ENCODE measurements at regions not wholly inside any gene's neighbourhood (a gene's known extent, or its start where the extent isn't known, plus 50 kb on each side); places are given as distances from the start of the nearest gene placed in this dataset.

DNA sequence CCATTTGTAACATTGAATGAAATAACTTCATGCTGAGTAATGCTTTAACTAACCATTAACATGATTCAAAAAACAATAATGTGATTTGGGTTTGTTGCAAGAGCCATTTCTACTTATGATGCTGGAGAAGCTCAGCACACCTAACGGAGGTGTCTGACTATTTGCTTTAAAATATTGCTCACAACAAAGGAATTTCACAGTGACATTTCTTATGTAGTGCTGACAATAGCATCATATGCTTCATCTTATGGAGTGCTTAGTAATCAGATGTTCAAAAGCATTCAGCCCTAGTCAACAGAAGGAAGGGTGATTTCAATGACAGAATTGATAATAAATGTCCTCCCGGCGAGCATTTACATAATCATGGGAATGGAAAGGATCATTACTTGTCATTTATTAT lies 1003.3 kb upstream of the COX7C start:
- Histone ChIP-seq H4K8ac (replicated peaks; ENCODE audit: insufficient read length, low read depth, low read length) (no peak overlapping the region), H2AK5ac (ENCODE audit: insufficient read length, low read length) (no peak overlapping the region), H3K4me1 (ENCODE audit: insufficient read depth, low read length) (no peaks in the 10 kb centered on the region), H3K9me3 (ENCODE audit: control insufficient read depth, low read depth, low read length) (no peaks in the 10 kb centered on the region), H2BK5ac (ENCODE audit: insufficient read length, low read length) (no peak overlapping the region), H3K18ac (ENCODE audit: insufficient read length, low read depth, low read length) (no peak overlapping the region), H4K91ac (ENCODE audit: insufficient read length, low read depth, low read length) (no peak overlapping the region), H3K23ac (ENCODE audit: insufficient read length, low read depth, low read length) (no peak overlapping the region), H2BK120ac (ENCODE audit: low read depth, low read length, poor library complexity, severe bottlenecking) (no peak overlapping the region), H3K79me1 (ENCODE audit: insufficient read depth, low read depth, low read length, poor library complexity, severe bottlenecking) (no peaks in the 10 kb centered on the region), H2BK12ac (ENCODE audit: insufficient read length, low read depth, low read length) (no peak overlapping the region), H3K27me3 (ENCODE audit: insufficient read depth, low read length) (no peaks in the 10 kb centered on the region), H3T11ph (ENCODE audit: low read length) (no peak overlapping the region), H3K4ac (ENCODE audit: low read depth, low read length) (no peak overlapping the region), H3K14ac (ENCODE audit: insufficient read depth, low read length) (no peak overlapping the region), H4K5ac (ENCODE audit: insufficient read length, low read depth, low read length) (no peak overlapping the region), H3K27ac (ENCODE audit: insufficient read length, low read depth, low read length) (no peak overlapping the region), H2BK15ac (ENCODE audit: low read depth, low read length) (no peak overlapping the region), H4K20me1 (ENCODE audit: control insufficient read depth, insufficient read depth, insufficient read length) (no peaks in the 10 kb centered on the region), H3K4me2 (ENCODE audit: insufficient read depth, insufficient read length, low read length) (no peak overlapping the region), H2AFZ (ENCODE audit: low read length) (no peak overlapping the region), H3K9ac (ENCODE audit: extremely low read depth, insufficient read length, low read length) (no peak overlapping the region), H3K79me2 (ENCODE audit: insufficient read depth, low read length) (no peaks in the 10 kb centered on the region), H3K56ac (ENCODE audit: insufficient read length, low read depth, low read length) (no peak overlapping the region), H2BK20ac (ENCODE audit: low read depth, low read length, poor library complexity, severe bottlenecking) (no peak overlapping the region), H3K23me2 (ENCODE audit: insufficient read length, low read depth, low read length, poor library complexity, severe bottlenecking) (no peaks in the 10 kb centered on the region)
- no peak overlapping the region for H3K4me3 Mint-ChIP-seq
- H3K4me1 Mint-ChIP-seq, result no peaks in the 10 kb centered on the region
- no peaks in the 10 kb centered on the region for H3K27me3 Mint-ChIP-seq (ENCODE audit: low read depth)
- TF ChIP-seq CTCF (conservative IDR thresholded peaks at IDR 0.05), result no peak
- no peak for DNase-seq
- WGBS (ENCODE audit: extremely low coverage, insufficient read length, low lambda C conversion rate), result no CpG with 5 or more reads among the region's 3 CpGs
- H3K9me3 Mint-ChIP-seq, result peaks cover 2 to 11% of the 10 kb centered on the region in 2 experiments; a peak in 4 of 5 replicates
- peaks cover 0 to 9% (median 0%) of the 10 kb centered on the region in 3 experiments; a peak in 3 of 7 replicates for H3K36me3 Mint-ChIP-seq (ENCODE audit: insufficient read depth in 1 of 3, low read depth in 3 of 3)
- no peak overlapping the region for H3K27ac Mint-ChIP-seq

Data from H9 (cell line).